NB4 (cell line): ENCODE measurements at regions not wholly inside any gene's neighbourhood (a gene's known extent, or its start where the extent isn't known, plus 50 kb on each side); places are given as distances from the start of the nearest gene placed in this dataset.

Source experiments
- DNase-seq: peaks from one replicate; pipeline ENCODE4 v3.0.0; 2010; ENCODE audit warnings: low read depth
- H3K4me3 ChIP-seq: one replicate; pipeline ENCODE4 v1.5.1; 2011; ENCODE audit warnings: mild to moderate bottlenecking, low read depth, low read length, moderate library complexity
- MYC ChIP-seq: IDR thresholded peaks from 2 replicates; pipeline ENCODE4 v1.6.1; 2011; ENCODE audit warnings: low read depth, low read length
- POLR2A ChIP-seq: IDR thresholded peaks from 2 replicates; pipeline ENCODE4 v1.6.1; 2011; ENCODE audit warnings: mild to moderate bottlenecking; ENCODE audit not compliant: insufficient read length; ENCODE audit errors: extremely low read depth
- TF ChIP-seq, protein P1 (sequence below): IDR thresholded peaks from one replicate; pipeline ENCODE4 v1.5.1; 2012; ENCODE audit warnings: low read depth, low read length
- TF ChIP-seq, protein P2 (sequence below): IDR thresholded peaks from 2 replicates; pipeline ENCODE4 v1.6.1; 2011; ENCODE audit warnings: low read depth, low read length

DNA sequence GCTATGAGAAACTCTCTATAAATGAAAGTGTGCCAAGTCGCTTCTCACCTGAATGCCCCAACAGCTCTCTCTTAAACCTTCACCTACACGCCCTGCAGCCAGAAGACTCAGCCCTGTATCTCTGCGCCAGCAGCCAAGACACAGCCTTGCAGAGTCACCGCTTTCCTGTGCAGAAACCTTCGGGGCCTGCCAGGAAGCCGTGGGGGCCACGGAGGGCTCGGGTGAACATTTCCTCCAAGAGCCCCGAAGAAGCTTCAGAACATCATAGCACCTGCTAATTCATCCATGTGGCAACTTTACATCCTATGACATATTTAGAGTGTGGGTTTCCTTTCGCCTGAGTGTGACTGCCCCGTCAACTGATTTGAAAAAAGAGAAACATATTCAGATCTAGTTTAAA lies 55.7 kb upstream of the PRSS58 start:
- TF ChIP-seq, protein P1, sequence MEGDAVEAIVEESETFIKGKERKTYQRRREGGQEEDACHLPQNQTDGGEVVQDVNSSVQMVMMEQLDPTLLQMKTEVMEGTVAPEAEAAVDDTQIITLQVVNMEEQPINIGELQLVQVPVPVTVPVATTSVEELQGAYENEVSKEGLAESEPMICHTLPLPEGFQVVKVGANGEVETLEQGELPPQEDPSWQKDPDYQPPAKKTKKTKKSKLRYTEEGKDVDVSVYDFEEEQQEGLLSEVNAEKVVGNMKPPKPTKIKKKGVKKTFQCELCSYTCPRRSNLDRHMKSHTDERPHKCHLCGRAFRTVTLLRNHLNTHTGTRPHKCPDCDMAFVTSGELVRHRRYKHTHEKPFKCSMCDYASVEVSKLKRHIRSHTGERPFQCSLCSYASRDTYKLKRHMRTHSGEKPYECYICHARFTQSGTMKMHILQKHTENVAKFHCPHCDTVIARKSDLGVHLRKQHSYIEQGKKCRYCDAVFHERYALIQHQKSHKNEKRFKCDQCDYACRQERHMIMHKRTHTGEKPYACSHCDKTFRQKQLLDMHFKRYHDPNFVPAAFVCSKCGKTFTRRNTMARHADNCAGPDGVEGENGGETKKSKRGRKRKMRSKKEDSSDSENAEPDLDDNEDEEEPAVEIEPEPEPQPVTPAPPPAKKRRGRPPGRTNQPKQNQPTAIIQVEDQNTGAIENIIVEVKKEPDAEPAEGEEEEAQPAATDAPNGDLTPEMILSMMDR = no peak
- TF ChIP-seq MYC (no peak), POLR2A (no peak)
- TF ChIP-seq, protein P2, sequence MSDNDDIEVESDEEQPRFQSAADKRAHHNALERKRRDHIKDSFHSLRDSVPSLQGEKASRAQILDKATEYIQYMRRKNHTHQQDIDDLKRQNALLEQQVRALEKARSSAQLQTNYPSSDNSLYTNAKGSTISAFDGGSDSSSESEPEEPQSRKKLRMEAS = no peak

DNA sequence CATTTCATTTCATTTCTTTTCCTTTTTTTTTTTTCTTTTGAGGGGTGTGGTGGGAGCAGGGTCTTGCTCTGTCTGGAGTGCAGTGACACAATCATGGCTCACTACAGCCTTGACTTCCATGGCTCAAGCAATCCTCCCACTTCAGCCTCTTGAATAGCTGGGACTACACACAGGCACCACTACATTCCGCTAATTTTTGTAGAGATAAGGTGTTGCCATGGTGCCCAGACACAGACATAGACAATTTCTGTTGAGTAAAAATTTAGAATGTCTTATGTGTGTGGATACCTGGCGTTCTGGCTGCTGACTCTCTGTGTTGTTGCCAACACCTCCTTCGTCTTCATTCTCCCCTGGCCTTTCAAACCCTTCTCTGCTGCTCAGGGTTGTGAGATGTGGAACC lies 54.0 kb upstream of the PRSS58 start:
- no peak overlapping the region for H3K4me3 ChIP-seq
- TF ChIP-seq POLR2A = no peak
- TF ChIP-seq, protein P1 = no peak
- TF ChIP-seq, protein P2 = no peak
- no peak for TF ChIP-seq MYC
- no peak for DNase-seq

More for the DNA sequence above, 55.7 kb upstream of the PRSS58 start:
- no peak overlapping the region for H3K4me3 ChIP-seq
- DNase-seq = no peak

DNA sequence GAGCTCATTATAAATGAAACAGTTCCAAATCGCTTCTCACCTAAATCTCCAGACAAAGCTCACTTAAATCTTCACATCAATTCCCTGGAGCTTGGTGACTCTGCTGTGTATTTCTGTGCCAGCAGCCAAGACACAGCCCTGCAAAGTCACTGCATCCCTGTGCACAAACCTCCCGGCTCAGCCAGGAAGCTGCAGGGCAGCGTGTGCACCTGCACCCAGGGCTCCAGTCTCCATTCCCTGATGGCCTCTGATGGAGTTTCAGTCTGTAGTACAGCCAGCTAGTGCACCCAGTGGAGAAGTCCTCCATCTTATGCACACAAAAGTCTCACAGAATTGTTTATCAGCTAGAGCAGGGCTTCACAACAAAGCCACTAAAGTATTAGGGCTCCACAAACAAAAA lies 51.1 kb upstream of the PRSS58 start:
- H3K4me3 ChIP-seq = no peak overlapping the region
- DNase-seq = no peak
- TF ChIP-seq, protein P2 = no peak
- TF ChIP-seq, protein P1 = no peak
- TF ChIP-seq POLR2A (no peak), MYC (no peak)

DNA sequence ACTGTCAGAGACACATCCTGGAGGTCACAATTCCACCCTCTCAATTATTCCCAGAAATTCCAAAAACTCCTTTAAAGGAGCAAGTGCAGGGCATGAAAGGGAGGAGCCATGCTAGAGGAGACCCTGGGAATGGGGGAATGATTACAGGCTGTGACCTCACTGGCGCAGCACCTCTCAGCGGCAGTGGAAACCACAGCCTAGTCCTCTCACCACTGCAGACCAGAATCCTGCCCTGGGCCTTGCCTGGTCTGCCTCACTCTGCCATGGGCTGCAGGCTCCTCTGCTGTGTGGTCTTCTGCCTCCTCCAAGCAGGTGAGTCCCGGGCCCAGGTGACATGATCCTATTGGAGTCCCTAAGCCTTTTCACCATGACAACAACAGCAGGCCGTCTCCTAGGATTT lies 50.5 kb upstream of the PRSS58 start:
- no peak overlapping the region for H3K4me3 ChIP-seq
- TF ChIP-seq, protein P1 = no peak
- TF ChIP-seq, protein P2 = no peak
- no peak for TF ChIP-seq MYC
- no peak for TF ChIP-seq POLR2A
- no peak for DNase-seq
